Spinal cord (tissue), 9 donors: ENCODE measurements at regions not wholly inside any gene's neighbourhood (a gene's known extent, or its start where the extent isn't known, plus 50 kb on each side); places are given as distances from the start of the nearest gene placed in this dataset.

Experiments
- DNase-seq, 6 donors: peaks; one replicate each; pipeline versions ENCODE4 v3.0.0 to v3.0.0-alpha.2; 2013 to 2015; ENCODE audit warnings: low spot score in 6 of 6, low read depth in 4 of 6
- H3K27ac ChIP-seq: one replicate; pipeline ENCODE4 v1.5.1; 2013; ENCODE audit warnings: low read depth, low read length, control low read depth
- H3K27me3 ChIP-seq: one replicate; pipeline ENCODE4 v1.6.1; 2013; ENCODE audit warnings: low read length; ENCODE audit not compliant: control insufficient read depth, insufficient read depth
- H3K36me3 ChIP-seq: one replicate; pipeline ENCODE4 v1.6.1; 2013; ENCODE audit warnings: low read length; ENCODE audit not compliant: control insufficient read depth, insufficient read depth
- H3K4me1 ChIP-seq: one replicate; pipeline ENCODE4 v1.6.1; 2013; ENCODE audit warnings: low read length; ENCODE audit not compliant: control insufficient read depth, insufficient read depth
- H3K4me3 ChIP-seq: one replicate; pipeline ENCODE4 v1.5.1; 2013; ENCODE audit warnings: low read depth, low read length, control low read depth
- H3K9me3 ChIP-seq: one replicate; pipeline ENCODE4 v1.6.1; 2013; ENCODE audit warnings: low read length; ENCODE audit not compliant: control insufficient read depth, insufficient read depth
- WGBS: methylation state at CpG from one replicate; pipeline ENCODE4 v1.1.5; 2013; ENCODE audit warnings: missing lambda C conversion rate; ENCODE audit not compliant: insufficient coverage; 5-methylcytosine and 5-hydroxymethylcytosine counted together
- donor health status: healthy.

DNA sequence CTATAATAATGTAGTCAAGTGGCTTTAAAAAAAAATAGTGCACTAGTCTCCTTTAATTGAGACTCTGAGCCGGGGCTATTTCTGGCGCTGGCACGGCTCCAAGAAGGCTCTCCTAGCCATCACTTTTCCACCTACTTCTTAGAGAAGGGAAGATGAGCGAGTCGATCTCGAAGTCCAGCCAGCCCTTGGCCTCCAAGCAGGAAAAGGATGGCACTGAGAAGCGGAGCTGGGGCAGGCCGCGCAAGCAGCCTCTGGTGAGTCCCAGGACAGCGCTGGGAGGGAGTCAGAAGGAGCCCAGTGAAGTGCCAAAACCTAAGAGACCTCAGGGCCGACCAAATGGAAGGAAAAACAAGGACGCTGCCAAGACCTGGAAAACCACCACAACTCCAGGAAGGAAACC, 531.9 kb downstream of the MAGEB5 start:
- Histone ChIP-seq H3K4me1 (no peaks in the 10 kb centered on the region), H3K27me3 (no peaks in the 10 kb centered on the region), H3K27ac (no peak overlapping the region), H3K9me3 (peaks cover 2% of the 10 kb centered on the region), H3K36me3 (no peaks in the 10 kb centered on the region), H3K4me3 (no peak overlapping the region)
- WGBS, result 85% methylated on average over 7 of the region's 12 CpGs
- DNase-seq, result no peak

DNA sequence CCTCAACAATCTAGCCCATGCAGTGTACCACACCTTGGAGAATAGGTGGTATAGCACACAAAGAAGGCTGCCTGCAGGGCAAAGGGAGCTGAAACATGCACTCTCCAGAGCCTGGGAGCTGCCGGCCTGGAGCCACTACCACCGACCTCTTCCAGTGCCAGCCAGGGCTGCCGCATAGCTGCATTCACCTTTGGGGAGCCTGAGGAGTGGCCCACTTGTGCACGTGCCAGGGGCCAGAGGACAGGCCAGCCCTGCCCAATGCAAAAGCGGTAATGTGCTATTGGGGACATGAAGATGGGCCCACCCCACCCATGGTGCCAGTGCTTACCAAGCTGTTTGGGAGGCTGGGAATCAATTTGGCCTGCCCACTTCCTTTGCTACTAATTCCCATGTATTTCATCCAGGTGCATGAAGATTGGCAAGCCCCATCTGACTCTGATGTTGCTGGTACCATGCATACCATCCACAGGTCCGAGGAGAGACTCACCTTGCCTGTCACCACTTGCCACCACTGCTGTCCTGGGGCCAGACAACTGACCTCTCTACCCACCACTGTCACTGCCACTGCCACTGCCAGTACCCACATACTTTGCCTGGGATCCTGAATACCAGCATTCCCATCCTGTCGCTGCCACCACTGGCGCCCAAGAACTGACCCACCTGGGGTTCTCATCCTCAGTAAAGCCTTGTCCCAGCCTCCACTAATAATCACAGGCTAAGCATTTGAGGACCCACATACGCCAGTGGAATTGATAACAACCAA, 506.9 kb downstream of the MAGEB5 start:
- Histone ChIP-seq H3K27me3 (no peaks in the 10 kb centered on the region), H3K36me3 (no peaks in the 10 kb centered on the region), H3K9me3 (no peaks in the 10 kb centered on the region), H3K27ac (no peak overlapping the region), H3K4me1 (no peaks in the 10 kb centered on the region), H3K4me3 (no peak overlapping the region)
- 78% methylated on average over 9 of the region's 9 CpGs for WGBS
- DNase-seq, result no peak

DNA sequence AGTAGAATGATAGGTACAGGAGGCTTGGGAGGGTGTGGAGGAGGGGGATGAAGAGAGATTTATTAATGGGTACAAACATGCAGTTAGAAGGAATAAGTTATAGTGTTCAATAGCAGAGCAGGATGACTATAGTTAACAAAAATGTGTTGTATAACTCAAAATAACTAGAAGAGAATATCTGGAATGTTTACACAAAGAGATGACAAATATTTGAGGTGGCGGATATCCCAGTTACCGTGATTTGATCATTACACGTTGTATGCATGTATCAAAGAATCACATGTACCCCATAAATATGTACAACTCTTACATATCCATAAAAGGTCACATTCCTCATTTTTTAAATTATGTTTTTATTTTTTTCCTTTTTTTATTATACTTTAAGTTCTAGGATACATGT, 456.6 kb downstream of the MAGEB5 start:
- H3K27me3 ChIP-seq, result no peaks in the 10 kb centered on the region
- no peaks in the 10 kb centered on the region for H3K36me3 ChIP-seq
- DNase-seq, result no peak
- WGBS, result no CpG with 5 or more reads among the region's 3 CpGs
- no peaks in the 10 kb centered on the region for H3K4me1 ChIP-seq
- H3K9me3 ChIP-seq, result no peaks in the 10 kb centered on the region
- no peak overlapping the region for H3K4me3 ChIP-seq
- H3K27ac ChIP-seq, result no peak overlapping the region

DNA sequence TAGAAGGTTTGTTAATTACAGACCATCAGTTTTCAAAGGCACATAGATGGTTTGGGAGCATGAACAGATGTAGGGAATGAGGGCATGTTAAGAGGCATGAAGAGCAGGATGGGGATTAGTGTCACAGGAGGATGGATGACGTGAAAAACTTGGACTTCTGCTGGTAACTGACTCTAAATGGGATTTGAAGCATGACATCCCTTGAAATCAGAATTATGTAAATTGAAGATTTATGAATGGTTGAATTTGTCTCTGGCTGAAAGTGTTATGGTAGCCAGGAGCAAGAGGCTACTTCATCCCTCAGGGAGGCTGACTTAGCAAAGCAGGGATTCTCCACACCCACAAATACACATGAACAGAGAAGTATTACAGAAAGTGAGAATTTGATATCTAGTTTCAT, 454.6 kb downstream of the MAGEB5 start:
- no peaks in the 10 kb centered on the region for H3K36me3 ChIP-seq
- H3K9me3 ChIP-seq, result no peaks in the 10 kb centered on the region
- WGBS, result 50% methylated on average over 1 of the region's 1 CpG

DNA sequence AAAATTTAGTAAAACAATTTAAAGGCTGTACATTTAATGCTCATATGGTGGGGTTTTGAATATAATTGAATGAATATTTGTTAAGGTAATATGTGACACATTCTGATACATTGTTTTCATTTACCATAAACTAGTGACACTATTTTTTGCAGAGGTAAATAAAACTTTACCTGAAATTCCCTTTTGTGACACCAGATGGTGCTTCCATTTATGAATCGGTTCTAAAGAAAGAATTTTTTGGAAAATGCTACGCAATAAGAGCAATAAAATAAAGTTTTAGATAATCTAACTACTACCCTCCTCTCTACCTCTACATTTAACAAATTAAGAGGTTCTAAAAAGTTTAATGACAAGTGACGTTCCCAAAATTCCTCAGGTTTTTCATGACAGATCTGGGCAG, 448.9 kb downstream of the MAGEB5 start:
- 100% methylated on average over 1 of the region's 3 CpGs for WGBS
- Histone ChIP-seq H3K4me3 (no peak overlapping the region), H3K9me3 (no peaks in the 10 kb centered on the region), H3K27me3 (no peaks in the 10 kb centered on the region), H3K27ac (no peak overlapping the region), H3K4me1 (no peaks in the 10 kb centered on the region), H3K36me3 (no peaks in the 10 kb centered on the region)
- no peak for DNase-seq

More for the DNA sequence above, 454.6 kb downstream of the MAGEB5 start:
- H3K27me3 ChIP-seq, result no peaks in the 10 kb centered on the region
- no peaks in the 10 kb centered on the region for H3K4me1 ChIP-seq
- no peak overlapping the region for H3K4me3 ChIP-seq
- H3K27ac ChIP-seq, result no peak overlapping the region
- no peak for DNase-seq

DNA sequence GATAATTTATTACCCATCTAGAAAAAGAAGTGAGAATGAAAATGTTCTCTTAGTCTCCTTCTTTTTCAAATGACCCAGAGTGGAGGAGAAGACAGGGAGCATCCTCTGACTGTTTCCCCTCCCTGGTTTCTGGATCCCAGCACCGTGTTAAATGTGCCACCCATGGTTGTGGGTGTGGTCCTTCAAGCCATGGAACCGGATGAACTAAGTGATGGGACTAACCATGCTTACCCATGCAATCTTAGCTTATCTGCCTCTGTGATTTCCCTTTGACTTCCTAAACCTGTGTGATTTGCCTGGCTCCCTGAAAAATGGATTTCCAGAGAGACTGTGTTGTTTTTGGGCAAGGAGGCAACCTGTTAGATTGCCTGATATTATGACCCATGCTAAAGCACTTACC, 437.1 kb downstream of the MAGEB5 start:
- Histone ChIP-seq H3K4me1 (no peaks in the 10 kb centered on the region), H3K36me3 (no peaks in the 10 kb centered on the region), H3K9me3 (peaks cover 22% of the 10 kb centered on the region), H3K4me3 (no peak overlapping the region), H3K27ac (no peak overlapping the region), H3K27me3 (no peaks in the 10 kb centered on the region)
- DNase-seq, result peak in 1 of 6 donors; percentile 2
- 86% methylated on average over 1 of the region's 2 CpGs for WGBS

DNA sequence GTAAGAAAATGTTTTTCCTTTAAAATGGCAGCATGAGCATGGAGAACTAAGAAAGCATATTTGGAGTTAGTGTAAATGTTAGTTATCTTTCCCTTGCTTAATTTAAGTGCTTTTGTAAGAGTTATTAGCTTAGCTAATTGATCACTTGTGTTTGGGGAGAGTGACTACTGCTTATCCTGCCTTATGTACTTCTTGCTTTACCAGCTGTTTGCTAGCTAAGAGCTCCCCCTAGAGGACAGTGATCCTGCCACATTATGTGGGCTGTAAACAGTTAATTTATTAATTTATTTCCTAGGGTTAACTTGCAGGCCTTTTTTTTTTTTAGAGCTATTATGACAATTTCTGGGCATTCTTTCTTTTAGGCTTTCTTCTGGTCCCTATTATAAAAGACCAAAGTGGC, 435.8 kb downstream of the MAGEB5 start:
- Histone ChIP-seq H3K9me3 (peaks cover 22% of the 10 kb centered on the region), H3K27ac (no peak overlapping the region), H3K4me3 (no peak overlapping the region), H3K27me3 (no peaks in the 10 kb centered on the region), H3K36me3 (no peaks in the 10 kb centered on the region), H3K4me1 (no peaks in the 10 kb centered on the region)
- no peak for DNase-seq

DNA sequence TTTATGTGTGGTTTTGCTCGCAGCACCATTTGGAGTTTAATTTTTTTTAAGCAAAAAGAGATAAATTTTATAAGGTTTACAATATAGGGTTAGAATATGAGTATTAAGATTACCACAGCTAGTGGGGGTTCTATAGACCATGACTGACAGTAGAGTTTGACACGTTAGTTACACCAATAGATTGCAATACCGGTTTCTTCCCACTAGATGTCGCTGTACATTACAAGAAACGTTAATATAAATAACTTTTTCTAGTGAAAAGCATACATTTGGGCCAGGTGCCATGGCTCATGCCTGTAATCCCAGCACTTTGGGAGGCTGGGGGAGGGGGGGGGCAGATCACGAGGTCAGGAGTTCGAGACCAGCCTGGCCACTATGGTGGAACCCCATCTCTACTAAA, 433.6 kb downstream of the MAGEB5 start:
- Histone ChIP-seq H3K36me3 (no peaks in the 10 kb centered on the region), H3K9me3 (peaks cover 19% of the 10 kb centered on the region), H3K27ac (no peak overlapping the region), H3K27me3 (no peaks in the 10 kb centered on the region), H3K4me3 (no peak overlapping the region), H3K4me1 (no peaks in the 10 kb centered on the region)
- DNase-seq, result no peak
- WGBS, result no CpG with 5 or more reads among the region's 7 CpGs

DNA sequence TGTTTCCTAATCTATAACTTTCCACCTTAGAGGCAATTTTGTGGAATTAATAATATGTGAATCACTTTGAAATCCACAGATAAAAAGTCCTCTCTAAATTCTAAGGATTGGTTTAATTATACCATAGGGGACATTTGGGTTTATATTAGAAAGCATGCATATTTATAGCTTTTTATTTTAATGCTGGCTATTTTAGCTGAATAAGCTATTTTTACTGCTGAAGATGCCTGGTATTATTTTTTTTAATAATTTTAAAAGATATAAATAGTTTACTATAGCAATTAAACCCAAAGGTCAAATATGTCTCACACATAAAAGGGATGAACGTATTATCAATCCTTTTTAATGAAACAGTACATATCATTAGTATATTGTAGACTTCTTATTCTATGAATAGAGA, 415.4 kb downstream of the MAGEB5 start:
- Histone ChIP-seq H3K4me3 (no peak overlapping the region), H3K9me3 (no peaks in the 10 kb centered on the region)

DNA sequence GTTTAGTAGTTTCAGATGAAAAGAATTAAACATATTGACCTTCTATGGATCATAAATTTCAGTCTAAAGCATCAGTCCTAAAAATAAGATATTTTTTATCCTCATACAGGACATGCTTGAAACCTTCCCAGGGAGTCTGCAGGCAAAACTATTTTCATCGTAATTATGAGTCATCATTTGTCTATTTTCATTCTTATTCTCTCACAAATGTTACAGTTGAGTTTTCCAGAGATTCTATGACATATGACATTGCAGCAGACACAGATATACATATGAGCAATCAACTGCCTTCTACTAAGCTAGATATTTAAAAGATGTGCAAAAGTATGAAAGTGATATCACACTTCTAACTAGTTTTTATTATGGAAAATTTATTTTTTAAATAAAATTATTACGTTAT, 398.0 kb downstream of the MAGEB5 start:
- Histone ChIP-seq H3K36me3 (no peaks in the 10 kb centered on the region), H3K4me1 (no peaks in the 10 kb centered on the region), H3K4me3 (no peak overlapping the region), H3K27ac (no peak overlapping the region), H3K27me3 (no peaks in the 10 kb centered on the region), H3K9me3 (no peaks in the 10 kb centered on the region)
- no CpG with 5 or more reads among the region's 2 CpGs for WGBS
- DNase-seq, result no peak

More for the DNA sequence above, 415.4 kb downstream of the MAGEB5 start:
- Histone ChIP-seq H3K4me1 (no peaks in the 10 kb centered on the region), H3K27me3 (no peaks in the 10 kb centered on the region), H3K27ac (no peak overlapping the region), H3K36me3 (no peaks in the 10 kb centered on the region)
- DNase-seq, result no peak
- no CpG with 5 or more reads among the region's 1 CpG for WGBS
